PC-3 (cell line): ENCODE measurements at regions not wholly inside any gene's neighbourhood (a gene's known extent, or its start where the extent isn't known, plus 50 kb on each side); places are given as distances from the start of the nearest gene placed in this dataset.

Experiments
- ATAC-seq: fragments of 200-7000 bp; cut with Tn5 transposase; 2 replicates; pipeline ENCODE4 v1.9.1; 2020; ENCODE audit warnings: mild to moderate bottlenecking, moderate library complexity
- BruUV-seq: library from RNA; stranded (reverse); fragments of 400-500 nt; replicated peaks from 2 replicates; lab custom pipeline; 2021; lab: Mats Ljungman, UMichigan
- CTCF ChIA-PET: fragments of 300-600 bp; sonication (Branson Sonifier 250); formaldehyde crosslinking; loops from one replicate; lab custom pipeline; 2022; ENCODE audit warnings: antibody characterized with exemption; lab: Charles Lee
- POLR2A ChIA-PET: fragments of 300-600 bp; sonication (Branson Sonifier 250); formaldehyde crosslinking; loops from one replicate; lab custom pipeline; 2022; ENCODE audit warnings: antibody characterized with exemption; ENCODE audit not compliant: unreplicated experiment; lab: Charles Lee
- DNase-seq: peaks from one replicate; pipeline ENCODE4 v3.0.0-alpha.2; 2015
- H2AFZ ChIP-seq: fragments of 300-600 bp; sonication (generic); 2 replicates; pipeline ENCODE4 v1.6.0; 2016; ENCODE audit warnings: antibody characterized with exemption, low read length
- H3F3A ChIP-seq: fragments of 300-600 bp; sonication (generic); one replicate; pipeline ENCODE4 v1.6.0; 2017; ENCODE audit warnings: antibody characterized with exemption, low read length, control low read depth, mild to moderate bottlenecking; ENCODE audit not compliant: unreplicated experiment
- H3K27ac ChIP-seq: fragments of 300-600 bp; sonication (generic); 2 replicates; pipeline ENCODE4 v1.5.1; 2016; ENCODE audit warnings: mild to moderate bottlenecking, low read length
- H3K27me3 ChIP-seq: fragments of 300-600 bp; sonication (generic); 2 replicates; pipeline ENCODE4 v1.6.1; 2016; ENCODE audit warnings: low read length, mixed read lengths
- H3K36me3 ChIP-seq: fragments of 300-600 bp; sonication (generic); 2 replicates; pipeline ENCODE4 v1.6.1; 2016; ENCODE audit warnings: low read depth, mixed run types, low read length, mixed read lengths
- H3K4me1 ChIP-seq: fragments of 300-600 bp; sonication (generic); 2 replicates; pipeline ENCODE4 v1.5.1; 2016; ENCODE audit warnings: low read length; ENCODE audit not compliant: insufficient read depth
- H3K4me2 ChIP-seq: fragments of 300-600 bp; sonication (generic); 2 replicates; pipeline ENCODE4 v1.6.0; 2016; ENCODE audit warnings: low read length
- H3K4me3 ChIP-seq: fragments of 300-600 bp; sonication (generic); 2 replicates; pipeline ENCODE4 v1.5.1; 2016; ENCODE audit warnings: mild to moderate bottlenecking, low read length, mixed read lengths
- H3K79me2 ChIP-seq: fragments of 300-600 bp; sonication (generic); 2 replicates; pipeline ENCODE4 v1.6.1; 2017; ENCODE audit warnings: low read length, mixed read lengths
- H3K9ac ChIP-seq: fragments of 300-600 bp; sonication (generic); 2 replicates; pipeline ENCODE4 v1.6.0; 2016; ENCODE audit warnings: mild to moderate bottlenecking, low read length
- H3K9me2 ChIP-seq: fragments of 300-600 bp; sonication (generic); replicated peaks from 2 replicates; pipeline ENCODE4 v1.6.1; 2016; ENCODE audit warnings: mixed run types, low read length, mixed read lengths
- H3K9me3 ChIP-seq: fragments of 300-600 bp; sonication (generic); 2 replicates; pipeline ENCODE4 v1.6.1; 2016; ENCODE audit warnings: low read length, mixed read lengths
- H4K20me1 ChIP-seq: fragments of 300-600 bp; sonication (generic); 2 replicates; pipeline ENCODE4 v1.6.1; 2016; ENCODE audit warnings: low read length, mixed read lengths
- EZH2 ChIP-seq: fragments of 300-600 bp; sonication (generic); IDR thresholded peaks from one replicate; pipeline ENCODE4 v1.6.1; 2017; ENCODE audit warnings: antibody characterized with exemption, mild to moderate bottlenecking, low read length; ENCODE audit not compliant: unreplicated experiment
- EZH2phosphoT487 ChIP-seq: fragments of 300-600 bp; sonication (generic); IDR thresholded peaks from 2 replicates; pipeline ENCODE4 v1.6.1; 2018; ENCODE audit warnings: mild to moderate bottlenecking, antibody characterized with exemption, low read length, borderline replicate concordance
- intact Hi-C: fragments of 100-400 bp; cut with micrococcal nuclease; formaldehyde crosslinking; loops from 2 replicates; pipeline ENCODE4 v1.9.0; 2023
- TF ChIP-seq, protein P1 (sequence below): fragments of 300-600 bp; sonication (generic); conservative IDR thresholded peaks from 2 replicates; pipeline ENCODE4 v1.5.1; 2017; ENCODE audit warnings: antibody characterized with exemption, low read depth, mild to moderate bottlenecking, low read length

DNA sequence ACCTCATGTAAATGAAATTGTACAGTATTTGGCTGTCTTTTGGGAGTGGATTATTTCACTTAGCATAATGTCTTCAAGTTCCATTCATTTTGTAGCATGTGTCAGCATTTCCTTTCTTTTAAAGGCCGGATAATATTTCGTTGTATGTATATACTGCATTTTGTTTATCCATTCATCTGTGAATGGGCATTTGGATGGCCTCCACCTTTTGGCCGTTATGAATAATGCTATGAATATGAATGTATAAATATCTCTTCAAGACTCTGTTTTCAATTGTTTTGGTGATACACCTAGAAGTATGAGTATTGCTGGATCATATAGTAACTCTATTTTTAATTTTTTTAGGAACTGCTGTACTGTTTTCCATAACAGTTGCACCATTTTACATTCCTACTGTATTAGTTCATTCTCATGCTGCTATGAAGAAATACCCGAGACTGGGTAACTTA lies 164.9 kb downstream of the DYRK2 start:
- H3F3A ChIP-seq = no peaks in the 10 kb centered on the region
- peaks cover 9% of the 10 kb centered on the region; the same call in 1 of the 2 replicates for H3K9me3 ChIP-seq
- 0 out of 2 replicates have a peak overlapping the region, but pooled peaks have one; percentile 28 for H2AFZ ChIP-seq
- ATAC-seq (peak; percentile 52), DNase-seq (peak; percentile 65)
- H3K9ac ChIP-seq = no peak overlapping the region
- 0 out of 2 replicates have a peak overlapping the region, but pooled peaks have one; percentile 16 for H3K4me2 ChIP-seq
- no peaks in the 10 kb centered on the region for H3K79me2 ChIP-seq
- no peaks in the 10 kb centered on the region for H3K9me2 ChIP-seq
- no peak overlapping the region for H3K4me3 ChIP-seq
- no peaks in the 10 kb centered on the region for H3K36me3 ChIP-seq
- TF ChIP-seq, protein P1, sequence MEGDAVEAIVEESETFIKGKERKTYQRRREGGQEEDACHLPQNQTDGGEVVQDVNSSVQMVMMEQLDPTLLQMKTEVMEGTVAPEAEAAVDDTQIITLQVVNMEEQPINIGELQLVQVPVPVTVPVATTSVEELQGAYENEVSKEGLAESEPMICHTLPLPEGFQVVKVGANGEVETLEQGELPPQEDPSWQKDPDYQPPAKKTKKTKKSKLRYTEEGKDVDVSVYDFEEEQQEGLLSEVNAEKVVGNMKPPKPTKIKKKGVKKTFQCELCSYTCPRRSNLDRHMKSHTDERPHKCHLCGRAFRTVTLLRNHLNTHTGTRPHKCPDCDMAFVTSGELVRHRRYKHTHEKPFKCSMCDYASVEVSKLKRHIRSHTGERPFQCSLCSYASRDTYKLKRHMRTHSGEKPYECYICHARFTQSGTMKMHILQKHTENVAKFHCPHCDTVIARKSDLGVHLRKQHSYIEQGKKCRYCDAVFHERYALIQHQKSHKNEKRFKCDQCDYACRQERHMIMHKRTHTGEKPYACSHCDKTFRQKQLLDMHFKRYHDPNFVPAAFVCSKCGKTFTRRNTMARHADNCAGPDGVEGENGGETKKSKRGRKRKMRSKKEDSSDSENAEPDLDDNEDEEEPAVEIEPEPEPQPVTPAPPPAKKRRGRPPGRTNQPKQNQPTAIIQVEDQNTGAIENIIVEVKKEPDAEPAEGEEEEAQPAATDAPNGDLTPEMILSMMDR = no peak
- TF ChIP-seq EZH2 (no peak), EZH2phosphoT487 (no peak)
- ChIA-PET POLR2A (no interaction called here), CTCF (no interaction called here)
- H3K27me3 ChIP-seq = no peaks in the 10 kb centered on the region
- peaks cover 18% of the 10 kb centered on the region for H3K4me1 ChIP-seq
- peak overlapping the region; percentile 47 for H3K27ac ChIP-seq
- BruUV-seq = no TSS peak
- intact Hi-C loops = loop anchor here (5.0 kb wide), 4 partner anchors 99 to 161 kb away; no protein-coding TSS in a partner anchor
- no peaks in the 10 kb centered on the region for H4K20me1 ChIP-seq

DNA sequence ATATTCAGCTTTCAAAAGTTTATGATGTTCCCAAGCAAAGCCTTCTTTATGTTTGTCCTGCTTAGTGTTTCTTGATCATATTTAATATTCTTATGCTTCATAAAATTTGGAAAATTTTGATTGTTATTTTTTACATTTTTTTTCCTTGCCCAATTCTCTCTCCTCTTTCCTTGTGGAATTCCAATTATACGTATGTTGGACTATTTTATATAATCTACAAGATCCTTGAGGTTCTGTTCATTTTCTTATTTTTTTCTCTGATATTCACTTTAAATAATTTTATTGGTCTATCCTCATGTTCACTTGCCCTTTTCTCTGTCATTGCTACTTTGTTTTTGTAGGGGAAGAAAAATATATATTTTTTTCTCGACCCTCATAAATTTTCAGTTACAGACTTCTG lies 167.7 kb downstream of the DYRK2 start:
- Histone ChIP-seq H3K9me2 (no peaks in the 10 kb centered on the region), H3F3A (no peaks in the 10 kb centered on the region), H2AFZ (no peak overlapping the region), H3K4me2 (no peak overlapping the region), H4K20me1 (no peaks in the 10 kb centered on the region), H3K9ac (no peak overlapping the region), H3K4me3 (no peak overlapping the region), H3K4me1 (peaks cover 12% of the 10 kb centered on the region), H3K79me2 (no peaks in the 10 kb centered on the region), H3K27ac (no peak overlapping the region), H3K27me3 (no peaks in the 10 kb centered on the region), H3K36me3 (no peaks in the 10 kb centered on the region), H3K9me3 (peaks cover 9% of the 10 kb centered on the region; the same call in 1 of the 2 replicates)
- DNase-seq = no peak
- CTCF ChIA-PET = no interaction called here
- intact Hi-C loops = no loop called here
- TF ChIP-seq, protein P1 = no peak
- no peak for TF ChIP-seq EZH2
- TF ChIP-seq EZH2phosphoT487 = no peak
- BruUV-seq = no TSS peak
- ATAC-seq = no peak
- POLR2A ChIA-PET = no interaction called here

DNA sequence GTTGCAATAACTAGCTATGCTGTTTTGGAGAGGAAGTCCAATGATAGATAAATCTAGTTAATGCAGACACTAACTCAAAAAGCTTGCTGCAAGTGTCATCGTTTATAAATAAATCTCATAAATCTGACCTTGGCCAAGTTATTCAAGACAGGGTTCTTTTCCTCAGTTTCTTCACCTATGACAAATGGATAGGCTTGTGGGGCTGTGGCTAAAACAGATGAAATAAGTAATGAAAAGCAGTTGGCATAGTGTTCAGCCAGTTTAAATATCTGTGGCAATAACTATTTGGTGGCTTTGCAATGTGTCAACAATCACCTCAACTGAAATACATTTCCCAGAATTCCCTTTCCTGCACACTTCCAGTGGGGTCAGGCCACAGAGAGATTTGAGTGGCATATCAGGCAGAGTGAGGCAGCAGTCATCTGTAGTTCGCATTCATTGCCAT lies 169.9 kb downstream of the DYRK2 start:
- Histone ChIP-seq H3K36me3 (no peaks in the 10 kb centered on the region), H3K9ac (no peak overlapping the region), H3K27me3 (no peaks in the 10 kb centered on the region), H3K4me1 (no peaks in the 10 kb centered on the region), H3K4me2 (no peak overlapping the region), H3K4me3 (no peak overlapping the region), H3K9me2 (no peaks in the 10 kb centered on the region), H4K20me1 (no peaks in the 10 kb centered on the region), H3K27ac (no peak overlapping the region), H2AFZ (no peak overlapping the region), H3F3A (no peaks in the 10 kb centered on the region), H3K79me2 (no peaks in the 10 kb centered on the region), H3K9me3 (peaks cover 9% of the 10 kb centered on the region; the same call in 1 of the 2 replicates)
- POLR2A ChIA-PET = interaction anchor here (0.8 kb wide), 1 partner anchor 242 kb away, joined by 6 read pairs; no protein-coding TSS in a partner anchor
- ATAC-seq (no peak), DNase-seq (no peak)
- TF ChIP-seq EZH2 (no peak), EZH2phosphoT487 (no peak)
- TF ChIP-seq, protein P1 = no peak
- CTCF ChIA-PET = no interaction called here
- intact Hi-C loops = no loop called here
- no TSS peak for BruUV-seq
